Astrocyte of the cerebellum (primary cell): ENCODE measurements at regions not wholly inside any gene's neighbourhood (a gene's known extent, or its start where the extent isn't known, plus 50 kb on each side); places are given as distances from the start of the nearest gene placed in this dataset.

ENCODE experiments used
- DNase-seq: peaks from one replicate; pipeline ENCODE4 v3.0.0-alpha.2; 2011; ENCODE audit warnings: low read depth
- H3K4me3 ChIP-seq: 2 replicates; pipeline ENCODE4 v1.5.1; 2011; ENCODE audit warnings: mild to moderate bottlenecking, low read depth, low read length, moderate library complexity
- CTCF ChIP-seq: IDR thresholded peaks from 2 replicates; pipeline ENCODE4 v1.5.1; 2012; ENCODE audit warnings: low read length, low read depth, moderate library complexity, mild to moderate bottlenecking; ENCODE audit errors: missing control alignments
- in situ Hi-C: cut with HindIII; loops from 2 replicates; pipeline ENCODE4 v1.10.0; 2017; ENCODE audit warnings: low sequenced_read_pairs

DNA sequence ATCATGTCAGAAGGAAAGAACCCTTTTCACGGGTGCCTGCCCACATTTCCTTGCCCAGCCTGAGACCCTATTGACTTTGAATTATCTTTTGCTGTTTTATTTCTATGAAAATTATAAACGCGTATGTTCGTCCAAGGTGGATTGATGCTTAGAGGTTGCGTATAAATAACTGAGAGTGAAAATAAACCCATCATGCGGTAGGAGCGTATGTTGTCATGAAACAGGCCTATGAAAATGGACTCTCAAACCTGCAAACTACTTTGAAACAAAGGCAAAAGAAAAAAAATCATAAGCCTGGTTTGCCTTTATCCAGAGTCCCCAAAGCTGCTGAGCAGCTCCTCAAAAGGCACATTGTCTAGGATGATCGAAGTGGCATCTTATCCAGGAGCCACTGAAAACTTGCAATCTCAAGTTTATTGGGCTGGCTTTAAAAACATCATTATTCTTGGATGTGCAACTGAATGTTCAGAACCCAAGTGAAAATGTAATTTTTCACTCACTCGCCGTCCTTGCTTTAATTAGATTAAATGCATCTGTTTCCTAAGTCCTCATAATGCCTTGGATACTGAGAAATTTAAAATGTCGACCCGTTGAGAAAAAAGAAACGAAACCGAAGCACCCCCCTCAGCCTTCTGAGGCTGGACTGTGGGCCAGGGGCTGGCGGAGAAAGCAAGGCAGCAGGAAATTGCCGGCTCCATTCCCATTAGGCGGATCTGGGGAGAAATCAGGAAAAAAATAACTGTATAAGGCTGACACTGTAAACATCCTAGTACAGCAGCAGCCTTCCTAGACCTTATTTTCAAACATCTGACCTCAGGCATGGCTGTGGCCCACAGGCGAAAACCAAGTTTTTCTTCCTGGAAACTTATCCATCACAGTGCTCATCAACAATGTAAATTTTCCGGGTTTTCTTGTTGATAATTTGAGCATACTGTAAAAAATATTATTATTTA is 82.9 kb upstream of the PPARA start:
- H3K4me3 ChIP-seq = peak overlapping the region; percentile 30
- in situ Hi-C loops = no loop called here
- no peak for TF ChIP-seq CTCF
- no peak for DNase-seq

- peak overlapping the region; percentile 63 for H3K4me3 ChIP-seq
- DNase-seq = no peak
- no peak for TF ChIP-seq CTCF
- in situ Hi-C loops = no loop called here
Measured at GRCh38 chr22:46068181-46068592, 82.1 kb upstream of the PPARA start.

- H3K4me3 ChIP-seq = peak overlapping the region; percentile 63
- no peak for DNase-seq
- TF ChIP-seq CTCF = no peak
- in situ Hi-C loops = no loop called here
Measured at GRCh38 chr22:46068593-46069491, 81.5 kb upstream of the PPARA start.

DNA sequence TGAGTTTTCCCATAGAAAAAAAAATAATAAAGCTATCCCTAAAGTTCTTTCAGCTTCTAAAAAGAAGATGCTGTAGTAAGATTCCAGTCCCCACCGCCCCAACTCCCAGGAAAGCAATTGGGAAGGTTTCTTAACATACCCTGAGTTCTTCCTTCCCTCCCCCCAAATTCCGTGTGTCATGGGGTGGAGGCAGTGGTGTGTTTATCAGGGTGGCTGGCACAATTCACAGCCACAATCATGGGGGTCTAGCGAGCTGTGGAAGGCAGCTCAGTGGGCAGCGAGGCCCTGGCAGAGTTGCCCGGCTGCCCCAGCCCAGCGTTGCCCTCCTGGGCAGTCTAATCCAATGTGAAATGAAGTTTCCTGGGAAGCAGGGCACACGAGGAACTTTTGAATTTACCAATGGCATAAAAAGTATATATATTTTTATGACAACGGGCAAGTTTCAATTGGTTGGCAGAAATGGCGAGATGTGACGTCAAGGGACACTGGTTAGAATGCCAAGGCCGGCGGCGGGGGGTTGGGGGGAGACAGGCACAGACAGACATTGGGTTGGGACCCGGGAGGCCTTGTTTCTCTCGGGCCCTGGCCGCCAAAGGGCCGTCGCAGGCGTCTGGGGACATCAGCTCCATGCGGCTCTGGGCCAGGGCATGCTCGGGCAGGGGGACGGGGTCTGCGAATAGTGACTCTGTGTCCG is 80.7 kb upstream of the PPARA start:
- peak overlapping the region; percentile 63 for H3K4me3 ChIP-seq
- peak; percentile 84 for DNase-seq
- TF ChIP-seq CTCF = no peak
- in situ Hi-C loops = loop anchor here (10.0 kb wide), 1 partner anchor 65 kb away; no protein-coding TSS in a partner anchor

DNA sequence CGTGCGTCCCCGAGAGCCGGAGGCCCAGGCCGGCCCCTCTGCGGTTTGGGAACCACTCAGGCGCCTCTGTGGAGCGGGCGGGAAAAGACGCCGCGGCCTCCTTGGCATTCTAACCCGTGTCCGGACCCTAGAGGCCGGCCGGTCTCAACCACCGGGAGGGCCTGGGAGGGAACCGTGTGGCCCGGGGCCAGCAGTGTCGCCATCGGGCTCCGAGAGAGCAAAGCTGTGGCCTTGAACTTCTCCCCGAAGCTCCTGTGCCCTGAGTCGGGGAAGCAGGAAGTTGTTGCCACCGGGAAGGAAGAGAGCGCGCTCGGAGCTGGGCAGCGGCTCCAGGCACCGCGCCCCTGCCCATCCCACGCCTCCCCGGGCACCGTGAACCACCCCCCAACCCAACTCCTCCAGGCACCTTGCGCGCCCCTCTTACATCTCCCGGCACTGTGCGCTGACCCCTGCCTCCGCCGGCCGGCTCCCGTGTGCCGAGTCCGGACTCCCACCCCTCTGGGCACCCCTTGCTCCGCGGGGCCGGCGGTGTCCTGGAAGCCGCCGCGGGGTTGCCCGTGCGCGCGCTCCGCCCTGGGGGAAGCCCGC is 80.0 kb upstream of the PPARA start:
- in situ Hi-C loops = loop anchor here (10.0 kb wide), 1 partner anchor 66 kb away; no protein-coding TSS in a partner anchor
- H3K4me3 ChIP-seq = peak overlapping the region; percentile 63
- no peak for TF ChIP-seq CTCF
- no peak for DNase-seq
